GM21526 (cell line): ENCODE measurements at regions not wholly inside any gene's neighbourhood (a gene's known extent, or its start where the extent isn't known, plus 50 kb on each side); places are given as distances from the start of the nearest gene placed in this dataset.
"Not testable (repeated sequence)": the region's sequence is repeated elsewhere in the genome, so short reads cannot be mapped to it uniquely, and the experiment has no call there.

ENCODE experiments used
- ATAC-seq: cut with Tn5 transposase; IDR thresholded peaks from one replicate; pipeline ENCODE4 v1.9.1; 2021; ENCODE audit warnings: moderate library complexity; ENCODE audit not compliant: unreplicated experiment, low FRiP score

DNA sequence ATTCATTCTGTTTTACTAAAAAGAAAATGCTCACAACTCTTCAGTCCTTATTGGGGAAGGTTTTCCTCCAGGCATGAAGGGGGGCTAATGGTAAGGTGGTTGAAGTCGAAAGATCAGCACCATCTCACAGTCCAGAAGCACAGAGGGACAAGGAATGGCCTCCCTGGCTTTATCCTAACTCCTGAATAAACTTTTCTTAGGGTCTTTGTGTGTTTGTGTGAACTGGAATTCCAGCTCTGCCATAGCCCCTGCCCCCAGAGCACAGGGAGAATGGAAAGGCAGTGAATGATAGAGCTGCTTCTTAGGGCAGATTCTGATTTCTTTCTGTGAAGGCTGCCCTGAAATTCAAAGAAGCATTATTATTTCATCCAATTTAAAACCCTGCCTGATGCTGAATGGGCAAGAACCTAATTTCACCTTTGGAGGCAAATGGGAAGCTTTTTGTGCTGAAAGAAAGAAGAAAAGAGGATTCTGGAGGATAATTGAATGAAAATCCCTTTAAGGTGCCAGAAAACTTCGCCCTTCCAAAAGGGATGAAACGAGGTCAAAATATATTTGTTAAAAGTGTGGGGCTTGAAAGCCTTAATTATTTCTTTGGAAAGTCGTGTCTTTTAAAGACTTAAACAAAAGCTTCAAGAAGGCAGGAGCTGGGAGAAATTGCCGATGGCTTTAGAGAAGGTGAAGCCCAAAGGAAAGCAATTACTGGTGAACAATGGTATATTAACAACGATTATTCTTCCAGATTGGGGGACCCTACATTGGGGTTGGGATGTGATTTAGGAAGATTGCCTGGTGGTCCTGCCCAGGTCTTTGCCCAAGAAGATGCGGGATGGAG, 259.9 kb upstream of the RGMA start:
- no peak for ATAC-seq

DNA sequence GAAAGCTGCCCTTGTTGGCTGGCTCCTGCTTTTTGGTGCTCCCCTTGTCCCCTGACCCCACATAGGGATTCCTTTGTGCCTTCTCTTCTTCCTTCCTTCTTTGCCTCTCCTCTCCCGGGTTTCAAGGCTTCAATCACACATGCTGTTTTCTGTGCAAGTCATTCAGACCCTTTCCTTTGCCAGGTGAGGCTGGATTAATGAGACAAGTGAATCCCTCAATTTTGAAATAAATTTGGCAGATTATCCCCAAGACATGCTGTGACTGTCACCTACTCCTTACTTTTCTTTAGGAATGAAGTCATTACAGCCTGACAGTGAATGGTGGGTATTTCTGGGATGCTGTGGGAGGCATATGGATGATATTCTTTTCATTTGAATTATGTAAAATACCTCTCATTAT, 259.0 kb upstream of the RGMA start:
- ATAC-seq, result no peak

DNA sequence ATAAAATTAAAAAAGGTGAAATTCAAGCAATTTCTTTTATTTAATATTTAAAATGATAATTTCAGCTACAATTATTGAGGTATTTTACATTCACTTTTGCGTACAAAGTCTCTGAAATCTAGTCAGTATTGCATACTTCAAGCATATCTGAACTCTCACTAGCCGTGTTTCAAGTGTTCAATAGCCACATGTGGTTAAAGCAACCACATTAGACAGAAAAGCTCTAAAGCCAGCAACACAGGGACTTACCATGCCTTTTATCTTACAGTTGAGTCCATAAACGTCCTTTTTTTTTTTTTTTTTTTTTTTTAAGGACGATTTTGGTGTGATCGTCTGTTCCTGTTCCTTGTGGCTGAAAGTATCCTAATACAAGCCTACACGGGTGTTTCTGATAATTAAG, 257.0 kb upstream of the RGMA start:
- no peak for ATAC-seq

DNA sequence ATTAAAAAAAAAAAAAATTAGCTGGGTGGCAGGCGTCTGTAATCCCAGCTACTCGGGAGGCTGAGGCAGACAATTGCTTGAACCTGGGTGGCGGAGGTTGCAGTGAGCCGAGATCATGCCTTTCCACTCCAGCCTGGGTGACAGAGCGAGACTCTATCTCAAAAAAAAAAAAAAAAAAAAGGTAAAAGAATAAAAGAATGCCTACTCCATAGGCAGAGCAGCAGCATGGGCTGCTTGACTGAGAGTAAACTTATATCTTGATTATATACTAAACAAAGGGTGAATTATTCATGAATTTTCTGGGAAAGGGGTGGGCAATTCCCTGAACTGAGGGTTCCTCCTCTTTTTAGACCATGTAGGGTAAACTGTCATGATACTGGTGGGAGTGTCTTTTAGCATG, 254.4 kb upstream of the RGMA start:
- ATAC-seq, result not testable (repeated sequence)

DNA sequence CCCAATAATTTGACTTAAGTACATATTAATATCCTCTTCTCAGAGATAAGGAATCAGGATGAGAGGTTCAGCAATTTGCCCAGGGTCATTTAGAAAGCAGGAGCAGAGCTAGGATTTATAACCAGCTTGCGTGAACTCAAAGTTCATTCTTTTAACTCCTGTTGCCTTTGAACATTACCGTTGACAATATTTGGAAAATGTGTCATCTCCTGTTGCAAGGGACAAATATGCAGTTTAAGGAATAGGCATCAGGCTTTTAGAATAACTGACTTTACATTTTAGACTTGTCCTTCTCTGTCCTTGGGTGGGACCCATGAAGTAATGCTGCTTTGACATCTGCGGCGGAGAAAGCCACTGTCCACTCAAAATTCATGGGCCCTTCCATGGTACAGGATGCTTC, 252.2 kb upstream of the RGMA start:
- no peak for ATAC-seq

DNA sequence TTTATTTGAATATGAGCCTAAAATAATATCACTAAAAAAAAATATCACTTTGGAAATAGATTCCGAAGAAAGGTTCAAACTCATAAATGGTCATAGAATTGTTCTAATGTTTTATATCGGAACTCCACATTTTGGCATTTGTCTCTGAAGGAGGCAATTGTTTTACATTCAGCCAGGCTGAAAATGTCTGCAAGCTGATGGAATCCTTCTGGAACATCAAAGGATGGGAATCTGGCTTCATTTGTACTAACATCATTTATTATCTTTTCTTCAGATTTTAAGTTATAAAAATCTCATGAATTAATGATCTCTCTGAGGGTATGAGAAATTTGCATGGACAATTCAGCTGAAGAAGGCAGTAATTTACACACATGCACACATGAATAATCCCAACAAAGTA, 251.4 kb upstream of the RGMA start:
- ATAC-seq, result no peak

DNA sequence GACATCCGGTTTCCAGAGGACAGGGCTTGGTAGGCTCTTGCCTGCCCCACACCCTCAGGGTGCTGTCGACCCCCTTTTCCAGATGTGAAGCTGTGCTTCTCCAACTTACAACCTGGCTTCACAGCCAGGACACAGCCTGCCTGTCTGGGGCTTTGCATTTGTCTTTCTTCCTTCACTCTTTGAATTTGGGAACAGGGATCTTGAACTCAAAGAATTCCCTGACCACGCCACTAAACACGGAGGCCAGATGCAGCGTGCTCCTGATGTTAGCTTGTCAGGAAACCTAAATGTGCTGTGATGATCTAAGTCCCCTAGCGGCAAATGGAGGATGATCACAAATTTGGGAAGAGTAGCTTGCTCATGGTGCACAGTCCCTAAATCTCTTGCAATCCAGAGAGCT, 244.8 kb upstream of the RGMA start:
- ATAC-seq, result no peak

DNA sequence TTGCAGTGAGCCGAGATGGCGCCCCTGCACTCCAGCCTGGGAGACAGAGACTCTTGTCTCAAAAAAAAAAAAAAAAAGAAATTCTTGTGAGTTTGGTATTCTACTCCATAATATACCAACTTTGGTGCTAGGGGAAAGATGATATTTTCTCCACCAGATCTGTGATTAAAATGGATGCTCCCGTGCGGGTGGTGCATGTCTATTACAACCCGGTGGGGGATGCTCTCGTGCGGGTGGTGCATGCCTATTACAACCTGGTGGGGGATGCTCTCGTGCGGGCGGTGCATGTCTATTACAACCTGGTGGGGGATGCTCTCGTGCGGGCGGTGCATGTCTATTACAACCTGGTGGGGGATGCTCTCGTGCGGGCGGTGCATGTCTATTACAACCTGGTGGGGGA, 244.1 kb upstream of the RGMA start:
- not testable (repeated sequence) for ATAC-seq

DNA sequence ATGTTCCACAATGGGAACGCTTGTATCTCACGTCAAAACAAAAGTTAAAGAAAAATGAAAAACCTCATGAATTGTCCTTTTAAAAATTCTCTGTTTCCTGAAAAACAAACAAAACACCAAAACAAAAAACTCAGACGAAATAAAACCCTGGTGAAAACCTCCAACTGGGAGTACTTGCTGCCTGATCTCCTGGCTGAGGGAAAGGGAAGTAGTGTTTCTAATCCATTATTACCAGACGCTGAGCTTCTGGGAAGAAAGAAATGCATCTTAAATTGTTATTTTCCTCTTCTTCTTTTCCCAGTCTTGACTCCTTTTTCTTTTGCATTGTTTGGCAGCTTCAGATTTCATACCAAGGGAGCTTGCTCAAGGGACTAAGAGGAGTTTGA, 243.2 kb upstream of the RGMA start:
- no peak for ATAC-seq

DNA sequence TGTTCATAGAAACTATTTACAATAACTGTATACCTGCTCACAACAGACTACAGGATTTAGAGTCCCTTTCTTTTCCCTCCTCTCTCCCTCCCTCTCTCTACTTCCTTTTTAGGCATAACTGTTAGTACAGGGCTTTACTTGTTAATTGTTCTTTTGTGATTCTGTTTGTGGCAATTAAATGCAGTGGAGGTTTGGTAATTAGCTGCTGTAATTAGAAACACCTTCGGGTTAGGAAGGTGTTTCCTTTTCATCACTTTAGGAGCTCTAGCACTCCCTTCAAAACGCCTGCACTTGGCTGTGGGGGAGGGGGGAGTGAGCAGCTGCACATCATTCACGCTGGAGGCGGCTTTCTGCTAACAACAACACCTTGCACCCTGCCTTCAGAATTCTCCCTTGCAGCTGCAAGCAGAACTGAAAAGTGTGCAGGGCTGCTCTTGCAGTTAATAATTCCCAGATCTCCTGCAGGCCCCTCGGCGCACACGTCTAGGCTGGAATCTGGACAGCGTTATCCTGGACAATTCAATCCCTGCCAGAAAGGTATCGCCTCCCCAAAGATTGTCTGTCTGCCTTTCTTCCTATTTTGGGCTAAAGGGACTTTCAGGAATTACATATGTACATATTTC, 242.6 kb upstream of the RGMA start:
- ATAC-seq, result no peak

DNA sequence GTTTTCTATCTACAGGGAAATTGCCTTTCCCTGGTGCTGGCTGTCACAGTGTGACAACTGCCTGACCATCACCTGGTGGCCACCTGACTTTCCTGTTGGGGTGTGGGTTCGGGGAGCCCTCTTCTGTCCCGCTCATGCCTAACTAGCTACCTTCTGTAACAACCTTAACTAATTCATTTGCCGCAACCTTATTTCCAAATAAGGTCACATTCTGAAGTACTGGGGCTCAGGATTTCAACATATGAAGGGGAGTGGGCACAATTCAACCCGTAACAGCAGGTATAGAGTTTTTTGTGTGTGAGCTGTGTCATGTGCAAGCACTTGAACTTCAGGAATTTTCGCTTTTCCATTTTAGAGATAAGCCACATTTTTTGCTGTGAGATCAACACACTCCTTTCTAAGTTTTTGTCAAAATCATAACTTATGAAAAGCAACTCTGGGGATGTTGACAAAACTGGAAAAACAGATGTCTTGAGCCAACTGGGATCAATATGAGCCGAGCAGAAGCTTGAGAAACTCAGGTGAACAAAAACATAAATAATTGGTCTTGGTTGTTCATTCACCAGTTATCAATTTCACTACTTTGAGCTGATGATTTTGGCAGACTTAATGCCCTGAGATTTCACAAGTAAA, 242.0 kb upstream of the RGMA start:
- ATAC-seq, result no peak

DNA sequence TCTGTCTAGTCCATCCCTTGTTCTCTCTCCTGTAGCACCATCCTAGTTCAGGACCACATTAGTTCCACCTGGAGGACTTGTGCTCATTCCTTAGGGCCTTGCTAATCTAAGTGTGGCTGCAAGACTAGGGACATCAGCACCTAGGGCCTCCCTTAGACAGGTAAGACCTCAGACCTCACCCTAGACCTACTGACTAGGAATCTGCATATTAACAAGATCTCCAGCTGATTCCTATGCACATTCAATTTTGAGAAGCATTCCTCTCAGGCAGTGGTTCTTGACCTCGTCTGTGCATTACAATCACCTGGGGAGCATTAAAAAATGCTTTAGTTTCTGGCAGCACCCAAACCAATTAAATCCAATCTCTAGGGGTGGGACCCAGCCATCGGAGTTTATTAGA, 238.4 kb upstream of the RGMA start:
- ATAC-seq, result no peak

DNA sequence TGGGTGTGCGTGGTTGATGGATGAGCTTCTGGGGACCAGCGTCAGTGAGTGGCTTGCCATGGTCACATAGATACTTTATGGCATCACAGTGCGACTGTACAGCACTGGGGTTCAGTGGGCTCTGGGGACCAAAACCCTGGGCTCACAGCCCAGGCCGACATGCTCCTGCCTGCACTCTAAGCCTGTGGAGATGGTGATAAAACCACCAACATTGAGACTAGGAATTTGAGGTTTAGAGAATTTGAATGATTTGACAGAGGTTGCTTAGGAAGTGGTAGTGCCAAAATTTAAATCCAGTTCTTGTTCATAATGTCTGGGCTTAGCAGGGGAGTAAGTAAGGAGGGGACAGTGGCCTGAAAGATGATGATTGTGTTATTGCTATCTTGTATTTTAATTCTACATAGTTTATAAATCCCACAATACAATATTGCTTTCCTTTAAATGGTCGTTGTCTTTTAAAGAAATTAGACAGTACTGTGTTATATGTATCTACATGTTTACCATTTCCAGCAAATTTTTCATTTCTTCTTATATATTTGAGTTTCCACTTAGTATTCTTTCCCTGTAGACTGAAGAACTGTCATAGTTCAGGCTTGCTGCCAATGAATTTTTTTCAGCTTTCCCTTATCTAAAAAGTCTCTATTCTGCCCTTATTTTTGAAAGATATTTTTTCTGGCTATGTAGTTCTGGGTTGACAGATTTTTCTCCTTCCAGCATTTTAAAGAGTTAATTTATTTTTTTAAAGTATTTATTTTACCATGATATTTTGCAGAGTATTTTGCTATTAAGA, 235.4 kb upstream of the RGMA start:
- no peak for ATAC-seq

DNA sequence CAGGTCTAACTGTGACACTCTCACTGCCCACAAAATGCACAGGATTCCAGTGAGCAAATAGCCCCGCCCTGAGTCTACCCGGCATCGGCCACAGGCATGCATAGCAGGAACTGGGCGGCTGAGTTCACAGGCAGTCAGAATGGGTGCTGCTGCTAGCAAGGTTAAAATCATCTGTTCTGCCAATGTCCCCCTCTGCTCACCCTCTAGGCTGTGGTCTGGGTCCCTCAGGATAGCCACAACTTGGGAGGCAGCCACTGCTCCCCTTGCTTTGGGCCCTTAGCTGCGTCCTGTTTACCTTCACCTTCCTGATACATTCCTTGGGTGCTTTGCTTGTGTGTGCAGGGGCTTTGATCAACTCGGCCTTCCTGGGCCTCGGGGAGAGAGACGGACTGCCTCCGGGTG, 232.9 kb upstream of the RGMA start:
- ATAC-seq, result no peak

DNA sequence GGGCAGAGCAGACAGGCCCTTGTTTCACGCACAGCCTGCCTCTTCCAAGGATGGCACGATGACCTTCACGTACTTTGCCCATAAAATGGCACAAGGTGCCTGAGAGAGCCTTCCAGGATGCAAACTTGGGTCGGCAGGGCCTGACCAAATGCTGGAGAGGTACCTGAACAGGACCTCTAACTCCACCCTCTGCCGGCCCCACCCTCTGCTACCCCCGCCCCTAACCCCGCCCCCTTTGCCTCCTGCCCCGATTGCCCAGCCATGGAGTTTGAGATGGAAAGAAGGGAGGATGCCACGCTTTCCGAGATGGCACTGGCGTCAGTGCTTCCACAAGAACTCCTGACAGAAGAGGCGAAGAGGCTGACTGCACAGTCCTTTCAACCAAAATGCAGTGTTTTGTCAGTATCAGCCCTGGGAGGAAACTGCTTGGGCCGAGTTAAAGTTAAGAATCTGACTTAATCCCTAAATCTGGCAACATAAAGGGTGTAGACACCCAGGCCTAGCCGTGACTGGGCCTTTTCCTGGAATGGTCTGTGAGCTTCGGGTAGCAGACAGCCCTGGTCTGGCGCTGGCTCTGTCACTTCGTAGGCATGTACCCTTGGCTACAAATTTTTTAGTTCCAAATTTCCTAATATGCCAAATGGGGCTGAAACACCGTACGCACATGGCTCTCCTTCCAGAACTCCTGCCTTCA, 230.3 kb upstream of the RGMA start:
- no peak for ATAC-seq

DNA sequence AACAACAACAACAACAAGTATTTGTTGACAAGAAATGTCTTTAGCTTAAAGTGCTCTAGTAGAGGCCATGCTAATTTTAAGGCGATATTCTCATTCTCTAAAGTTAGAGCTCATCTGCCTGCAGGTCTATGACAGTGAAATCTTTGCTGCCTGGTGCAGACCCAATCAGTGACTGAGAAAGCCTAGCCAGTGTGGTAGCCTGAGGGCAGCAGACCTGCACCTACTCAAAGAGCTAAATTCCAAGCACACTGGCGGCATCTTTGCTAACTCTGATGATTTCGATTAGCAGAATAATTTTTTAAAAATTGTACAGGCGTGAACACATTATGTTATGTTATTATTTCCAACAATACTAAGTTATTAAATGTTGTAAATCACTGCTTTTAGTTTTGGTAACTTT, 228.8 kb upstream of the RGMA start:
- ATAC-seq, result no peak

DNA sequence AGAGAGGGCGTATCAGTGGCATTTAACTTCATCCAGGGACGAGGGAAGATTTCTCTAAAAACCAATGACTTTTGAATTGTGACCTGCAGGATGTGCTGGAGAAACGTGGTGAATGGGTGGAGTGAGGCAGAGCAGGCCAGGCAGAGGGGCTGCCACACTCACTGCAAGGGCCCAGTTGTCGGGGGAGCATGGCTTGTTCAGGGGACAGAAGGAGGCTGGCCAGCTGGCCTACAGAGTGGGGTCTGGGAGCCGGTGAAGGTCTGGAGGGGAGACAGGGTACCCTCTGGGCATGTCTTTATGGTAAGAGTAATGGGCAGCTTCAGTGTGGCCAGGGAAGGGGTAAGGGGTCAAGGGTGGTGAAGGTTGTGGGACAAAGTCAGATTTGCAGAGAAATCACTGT, 225.2 kb upstream of the RGMA start:
- ATAC-seq, result no peak

DNA sequence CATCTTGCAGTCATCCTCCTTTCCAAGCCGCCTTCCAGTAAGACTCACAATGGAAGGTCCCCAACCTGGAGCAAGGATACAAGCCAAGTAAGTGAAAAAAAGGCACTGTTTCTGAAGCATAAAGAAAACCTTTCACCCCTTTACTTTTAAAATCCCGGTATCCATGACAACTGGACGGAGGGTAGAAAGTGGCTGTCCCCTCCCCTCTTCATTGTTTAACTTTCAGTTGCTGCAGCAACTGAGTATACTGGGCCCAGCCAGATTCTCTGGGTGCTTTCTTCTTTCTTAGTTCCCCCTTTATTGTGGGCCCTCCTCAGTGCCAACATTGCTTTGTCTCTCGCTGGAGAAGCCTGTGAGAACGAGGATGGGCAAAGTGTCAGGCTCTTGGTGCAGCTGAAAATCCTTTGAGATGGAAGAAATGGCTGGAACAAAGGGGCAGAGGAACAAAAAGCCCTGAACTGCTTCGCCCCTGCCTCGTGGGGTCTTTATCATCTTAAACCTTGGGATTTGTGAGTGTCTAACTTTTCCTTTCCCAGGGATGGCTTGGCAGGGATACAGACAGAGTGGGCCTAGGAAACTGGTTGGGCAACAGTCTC, 224.0 kb upstream of the RGMA start:
- no peak for ATAC-seq

DNA sequence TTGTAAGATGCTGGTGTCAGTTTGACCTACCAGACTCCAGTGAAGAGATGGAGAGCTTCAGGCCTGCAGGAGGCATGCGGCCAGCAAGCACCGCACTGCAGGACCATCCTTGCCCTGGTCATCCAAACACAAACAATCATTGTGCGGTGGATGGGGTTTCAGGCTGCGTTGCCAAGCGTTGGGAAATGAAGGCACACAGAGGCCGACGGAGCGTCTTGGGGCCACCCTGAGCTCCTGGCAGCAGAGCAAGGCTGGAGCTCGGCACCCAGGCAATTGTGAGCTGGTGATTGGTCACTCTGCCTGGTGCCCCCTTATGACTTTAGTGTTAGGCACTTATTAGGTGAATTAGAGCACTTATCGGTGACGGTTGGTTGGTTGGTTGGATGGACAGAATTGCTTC, 222.6 kb upstream of the RGMA start:
- ATAC-seq, result no peak

DNA sequence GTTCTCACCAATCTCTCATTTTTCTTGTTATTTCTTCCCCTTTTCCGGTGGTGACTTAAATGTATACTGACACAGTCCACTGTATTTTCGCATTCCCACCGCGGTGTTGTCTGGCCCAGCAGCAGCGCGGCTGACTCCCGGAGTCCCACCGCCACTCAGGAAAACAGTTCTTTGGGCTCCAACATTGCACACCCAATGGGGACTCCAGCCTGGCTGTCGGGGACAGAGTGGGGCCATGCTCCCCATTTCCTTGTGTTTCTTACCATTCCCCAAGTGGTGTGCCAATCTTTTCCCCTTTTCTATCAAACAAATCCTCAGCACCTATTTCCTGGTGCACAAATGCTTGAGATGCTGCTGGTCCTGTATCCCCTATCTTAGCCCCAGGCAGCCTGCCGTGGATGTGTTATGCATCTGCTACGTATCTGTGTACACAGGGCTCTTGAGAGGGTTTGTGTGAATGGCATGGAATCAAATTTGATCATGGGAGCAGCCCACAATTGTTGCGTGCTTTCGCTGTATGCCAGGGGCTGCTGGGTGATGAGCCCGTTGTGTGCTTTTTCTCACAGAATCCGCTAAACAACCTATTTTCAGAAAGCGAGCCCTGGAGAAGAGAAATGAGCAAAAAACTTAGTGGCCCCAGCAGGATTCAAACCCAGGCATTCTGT, 219.1 kb upstream of the RGMA start:
- ATAC-seq, result no peak
